HCT116 (cell line): ENCODE measurements at regions not wholly inside any gene's neighbourhood (a gene's known extent, or its start where the extent isn't known, plus 50 kb on each side); places are given as distances from the start of the nearest gene placed in this dataset.

Experiments
- ATAC-seq: fragments of 200-7000 bp; cut with Tn5 transposase; 2 replicates; pipeline ENCODE4 v1.9.1; 2020; ENCODE audit warnings: mild to moderate bottlenecking, moderate library complexity
- BruUV-seq: library from RNA; stranded (reverse); fragments of 400-500 nt; replicated peaks from 2 replicates; lab custom pipeline; 2021; lab: Mats Ljungman, UMichigan
- CTCF ChIA-PET: fragments of 300-600 bp; sonication (Branson Sonifier 250); formaldehyde crosslinking; loops from one replicate; lab custom pipeline; 2021; ENCODE audit warnings: antibody characterized with exemption; lab: Charles Lee
- POLR2A ChIA-PET: fragments of 300-600, 350-600 bp; sonication (Branson Sonifier 250); formaldehyde crosslinking; loops from one replicate; lab custom pipeline; 2021; ENCODE audit warnings: antibody characterized with exemption; lab: Charles Lee
- RAD21 ChIA-PET, 2 experiments: fragments of 300-600 bp; sonication (Branson Sonifier 250); formaldehyde crosslinking; loops; one replicate each; lab custom pipeline; 2023; ENCODE audit warnings: low total read pairs in 2 of 2; ENCODE audit not compliant: uncharacterized antibody in 2 of 2, unreplicated experiment in 2 of 2, low non-redundant PET in 1 of 2; lab: Charles Lee
- DNase-seq: peaks from one replicate; pipeline ENCODE4 v3.0.0-alpha.2; 2010; ENCODE audit warnings: low read depth, low spot score
- H2AFZ ChIP-seq: fragments of 200-600 bp; shearing (Covaris generic), sonication (generic); 2 replicates; pipeline ENCODE4 v1.6.1; 2017; ENCODE audit warnings: low read depth, mixed run types, mixed read lengths, antibody characterized with exemption, low read length; ENCODE audit not compliant: poor library complexity, severe bottlenecking
- H3K27ac ChIP-seq: 2 replicates; pipeline ENCODE4 v1.5.1; 2012; ENCODE audit warnings: low read depth, low read length
- H3K27me3 ChIP-seq: fragments of 200-600 bp; sonication (generic); 2 replicates; pipeline ENCODE4 v1.6.1; 2016; ENCODE audit warnings: mixed run types, low read length, mixed read lengths; ENCODE audit not compliant: insufficient read depth
- H3K36me3 ChIP-seq, 2 experiments: fragments of 200-500 bp in 1 of 2; fragments of 200-600 bp in 1 of 2; sonication (Bioruptor generic) in 1 of 2; sonication (generic) in 1 of 2; 2 replicates each; pipeline versions ENCODE4 v1.5.1 to v1.6.1; 2014 to 2016; ENCODE audit warnings: low read length in 2 of 2, inconsistent platforms in 1 of 2, mixed read lengths in 1 of 2, mixed run types in 1 of 2; ENCODE audit not compliant: insufficient read depth in 2 of 2, control insufficient read depth in 1 of 2
- H3K4me1 ChIP-seq, 2 experiments: fragments of 200-600 bp in 1 of 2; sonication (generic) in 1 of 2; 2 replicates each; pipeline versions ENCODE4 v1.5.1 to v1.6.1; 2012 to 2017; ENCODE audit warnings: low read length in 2 of 2, inconsistent platforms in 1 of 2, mild to moderate bottlenecking in 1 of 2, mixed read lengths in 1 of 2, mixed run types in 1 of 2, moderate library complexity in 1 of 2; ENCODE audit not compliant: insufficient read depth in 2 of 2, control insufficient read depth in 1 of 2
- H3K4me2 ChIP-seq: fragments of 200-600 bp; sonication (generic); 2 replicates; pipeline ENCODE4 v1.6.1; 2017; ENCODE audit warnings: mixed run types, low read length, mixed read lengths
- H3K4me3 ChIP-seq, 2 experiments: fragments of 200-600 bp in 1 of 2; sonication (generic) in 1 of 2; replicated peaks in 1 of 2; 2 replicates each; pipeline ENCODE4 v1.5.1; 2011 to 2016; ENCODE audit warnings: low read length in 2 of 2, control low read depth in 1 of 2, low read depth in 1 of 2, mild to moderate bottlenecking in 1 of 2, mixed read lengths in 1 of 2, mixed run types in 1 of 2
- H3K79me2 ChIP-seq: fragments of 200-600 bp; sonication (generic); 2 replicates; pipeline ENCODE4 v1.6.1; 2017; ENCODE audit warnings: mild to moderate bottlenecking, mixed run types, low read length, moderate library complexity, mixed read lengths; ENCODE audit not compliant: insufficient read depth
- H3K9ac ChIP-seq: fragments of 200-600 bp; sonication (generic); 2 replicates; pipeline ENCODE4 v1.6.1; 2016; ENCODE audit warnings: low read length, mixed read lengths
- H3K9me2 ChIP-seq: fragments of 200-600 bp; sonication (generic), shearing (Covaris generic); 2 replicates; pipeline ENCODE4 v1.6.1; 2017; ENCODE audit warnings: mixed run types, mild to moderate bottlenecking, moderate library complexity; ENCODE audit not compliant: insufficient read depth
- H3K9me3 ChIP-seq, 2 experiments: fragments of 200-500 bp in 1 of 2; fragments of 200-600 bp in 1 of 2; sonication (Bioruptor generic) in 1 of 2; sonication (generic) in 1 of 2; 2 replicates each; pipeline ENCODE4 v1.6.1; 2014 to 2017; ENCODE audit warnings: low read length in 2 of 2, mixed read lengths in 2 of 2, inconsistent platforms in 1 of 2, low read depth in 1 of 2, mild to moderate bottlenecking in 1 of 2, mixed run types in 1 of 2, moderate library complexity in 1 of 2; ENCODE audit not compliant: control insufficient read depth in 1 of 2, insufficient read depth in 1 of 2
- H4K20me1 ChIP-seq: fragments of 200-600 bp; sonication (generic), shearing (Covaris generic); 2 replicates; pipeline ENCODE4 v1.6.1; 2017; ENCODE audit warnings: mixed run types, mild to moderate bottlenecking, moderate library complexity; ENCODE audit not compliant: insufficient read depth
- CEBPB ChIP-seq: IDR thresholded peaks from 2 replicates; pipeline ENCODE4 v1.6.1; 2012; ENCODE audit warnings: low read depth
- CTCF ChIP-seq, 3 experiments: fragments of 200-600 bp in 1 of 3; sonication (generic) in 1 of 3; IDR thresholded peaks in 2 of 3; conservative IDR thresholded peaks in 1 of 3; 2 replicates each; pipeline ENCODE4 v1.5.1; 2012 to 2017; ENCODE audit warnings: low read depth in 2 of 3, low read length in 2 of 3, antibody characterized with exemption in 1 of 3, borderline replicate concordance in 1 of 3, control low read depth in 1 of 3, mild to moderate bottlenecking in 1 of 3, mixed read lengths in 1 of 3, mixed run types in 1 of 3, moderate library complexity in 1 of 3; ENCODE audit not compliant: insufficient read depth in 1 of 3
- EGR1 ChIP-seq: IDR thresholded peaks from 2 replicates; pipeline ENCODE4 v1.6.1; 2012; ENCODE audit warnings: low read depth
- MAX ChIP-seq: IDR thresholded peaks from 2 replicates; pipeline ENCODE4 v1.6.1; 2012
- RAD21 ChIP-seq: IDR thresholded peaks from 2 replicates; pipeline ENCODE4 v1.6.1; 2012; ENCODE audit warnings: low read depth, mild to moderate bottlenecking
- SRF ChIP-seq: IDR thresholded peaks from 2 replicates; pipeline ENCODE4 v1.6.1; 2012; ENCODE audit warnings: low read depth
- ZBTB33 ChIP-seq: IDR thresholded peaks from 2 replicates; pipeline ENCODE4 v1.6.1; 2011; ENCODE audit warnings: mild to moderate bottlenecking, low read length, moderate library complexity; ENCODE audit not compliant: insufficient replicate concordance; ENCODE audit errors: extremely low read depth
- ZNF274 ChIP-seq: fragments of 200-500 bp; sonication (Bioruptor generic); IDR thresholded peaks from 2 replicates; pipeline ENCODE4 v1.6.1; 2014; ENCODE audit warnings: mild to moderate bottlenecking, low read depth, low read length, inconsistent platforms
- intact Hi-C: fragments of 100-400 bp; cut with micrococcal nuclease; formaldehyde crosslinking; loops from 2 replicates; pipeline ENCODE4 v1.10.0; 2022

- Histone ChIP-seq H3K4me2 (no peak overlapping the region), H3K36me3 (no peaks in the 10 kb centered on the region), H3K27me3 (no peaks in the 10 kb centered on the region), H3K27ac (no peak overlapping the region), H2AFZ (no peak overlapping the region), H3K9me2 (no peaks in the 10 kb centered on the region), H3K4me3 (no peak overlapping the region), H3K9ac (no peak overlapping the region), H3K9me3 (no peaks in the 10 kb centered on the region), H3K4me1 (peaks cover 0 to 7% of the 10 kb centered on the region in 2 experiments; a peak in 2 of 4 replicates), H3K79me2 (no peaks in the 10 kb centered on the region), H4K20me1 (no peaks in the 10 kb centered on the region)
- intact Hi-C loops = loop anchor here (2.0 to 10.0 kb wide), 4 partner anchors 417 to 668 kb away; no protein-coding TSS in a partner anchor
- no TSS peak for BruUV-seq
- DNase-seq = no peak
- RAD21 ChIA-PET = no interaction called here
- CTCF ChIA-PET = interaction anchor here (0.6 to 1.0 kb wide), 2 partner anchors 20 to 732 kb away, joined by 3 to 4 read pairs; no protein-coding TSS in a partner anchor
- POLR2A ChIA-PET = interaction anchor here (0.6 to 1.9 kb wide), 2 partner anchors 8 to 469 kb away, joined by 3 to 5 read pairs; no protein-coding TSS in a partner anchor
- no peak for ATAC-seq
- TF ChIP-seq MAX (no peak), CTCF (IDR thresholded peaks at IDR 0.05 in 2 of 3, conservative IDR thresholded peaks at IDR 0.05 in 1 of 3; ENCODE audit: borderline replicate concordance in 1 of 3, insufficient read depth in 1 of 3, low read depth in 2 of 3, low read length in 2 of 3) (no peak), CEBPB (no peak), SRF (no peak), EGR1 (no peak), ZBTB33 (no peak), ZNF274 (no peak), RAD21 (no peak)
Measured at GRCh38 chr13:30133996-30134395, 173.4 kb downstream of the KATNAL1 start.
